DOHH2 (cell line): ENCODE measurements at regions not wholly inside any gene's neighbourhood (a gene's known extent, or its start where the extent isn't known, plus 50 kb on each side); places are given as distances from the start of the nearest gene placed in this dataset.

Experiments
- H3F3A ChIP-seq: fragments of 200-600 bp; sonication (generic), shearing (Covaris generic); 2 replicates; pipeline ENCODE4 v1.6.0; 2016; ENCODE audit warnings: antibody characterized with exemption, mild to moderate bottlenecking; ENCODE audit not compliant: control insufficient read depth, insufficient read depth
- H3K27ac ChIP-seq: fragments of 200-600 bp; sonication (generic); 2 replicates; pipeline ENCODE4 v1.5.1; 2014; ENCODE audit warnings: low read depth, mild to moderate bottlenecking, low read length, moderate library complexity
- H3K27me3 ChIP-seq: fragments of 200-600 bp; sonication (generic); 2 replicates; pipeline ENCODE4 v1.6.1; 2014; ENCODE audit warnings: mild to moderate bottlenecking, low read length, mixed read lengths; ENCODE audit not compliant: control insufficient read depth
- H3K36me3 ChIP-seq: fragments of 200-600 bp; sonication (generic); 2 replicates; pipeline ENCODE4 v1.6.1; 2014; ENCODE audit warnings: mild to moderate bottlenecking, low read length, moderate library complexity, mixed read lengths; ENCODE audit not compliant: control insufficient read depth
- H3K4me1 ChIP-seq: fragments of 200-600 bp; sonication (generic); 2 replicates; pipeline ENCODE4 v1.6.1; 2014; ENCODE audit warnings: mild to moderate bottlenecking, low read length, mixed read lengths; ENCODE audit not compliant: control insufficient read depth
- H3K4me2 ChIP-seq: fragments of 200-600 bp; sonication (generic); 2 replicates; pipeline ENCODE4 v1.6.0; 2014; ENCODE audit warnings: mild to moderate bottlenecking, low read length, moderate library complexity
- H3K4me3 ChIP-seq: fragments of 200-600 bp; sonication (generic); 2 replicates; pipeline ENCODE4 v1.5.1; 2014; ENCODE audit warnings: mild to moderate bottlenecking, low read length, mixed read lengths
- H3K79me2 ChIP-seq: fragments of 200-600 bp; sonication (generic); 2 replicates; pipeline ENCODE4 v1.6.1; 2014; ENCODE audit warnings: mild to moderate bottlenecking, low read length, mixed read lengths; ENCODE audit not compliant: control insufficient read depth
- H3K9me2 ChIP-seq: fragments of 200-600 bp; sonication (generic); replicated peaks from 2 replicates; pipeline ENCODE4 v1.6.1; 2014; ENCODE audit warnings: mild to moderate bottlenecking, low read length, mixed read lengths; ENCODE audit not compliant: control insufficient read depth
- H3K9me3 ChIP-seq: fragments of 200-600 bp; sonication (generic); 2 replicates; pipeline ENCODE4 v1.6.1; 2014; ENCODE audit warnings: antibody characterized with exemption, low read length, mixed read lengths; ENCODE audit not compliant: control insufficient read depth, insufficient read depth
- H4K20me1 ChIP-seq: fragments of 200-600 bp; sonication (generic); 2 replicates; pipeline ENCODE4 v1.6.0; 2014; ENCODE audit warnings: low read depth, mild to moderate bottlenecking, antibody characterized with exemption, low read length, moderate library complexity; ENCODE audit not compliant: control insufficient read depth, insufficient read depth
- CTCF ChIP-seq: fragments of 200-600 bp; sonication (generic); IDR thresholded peaks from one replicate; pipeline ENCODE4 v1.5.1; 2014; ENCODE audit warnings: antibody characterized with exemption, mild to moderate bottlenecking, low read depth, low read length; ENCODE audit not compliant: poor library complexity, severe bottlenecking
- EZH2phosphoT487 ChIP-seq: fragments of 200-600 bp; sonication (generic); IDR thresholded peaks from 2 replicates; pipeline ENCODE4 v1.6.1; 2017; ENCODE audit warnings: borderline replicate concordance, mild to moderate bottlenecking, antibody characterized with exemption, low read length, moderate library complexity, mixed read lengths

- no peak overlapping the region for H3K4me2 ChIP-seq
Observed at GRCh38 chr3:189466004-189466403, 165.2 kb upstream of the TP63 start.

GRCh38 chr3:189467451-189467850 lies 163.7 kb upstream of the TP63 start:
- Histone ChIP-seq H3K27ac (no peak overlapping the region), H3F3A (no peaks in the 10 kb centered on the region), H3K79me2 (no peaks in the 10 kb centered on the region), H3K36me3 (no peaks in the 10 kb centered on the region), H3K4me2 (no peak overlapping the region), H4K20me1 (no peaks in the 10 kb centered on the region), H3K27me3 (no peaks in the 10 kb centered on the region), H3K9me3 (no peaks in the 10 kb centered on the region), H3K4me3 (no peak overlapping the region), H3K9me2 (no peaks in the 10 kb centered on the region), H3K4me1 (no peaks in the 10 kb centered on the region)
- TF ChIP-seq EZH2phosphoT487 (no peak), CTCF (no peak)

More at GRCh38 chr3:189466004-189466403, 165.2 kb upstream of the TP63 start:
- no peak overlapping the region for H3K27ac ChIP-seq
- no peaks in the 10 kb centered on the region for H3K27me3 ChIP-seq
- H3K4me1 ChIP-seq = no peaks in the 10 kb centered on the region
- no peak for TF ChIP-seq CTCF
- TF ChIP-seq EZH2phosphoT487 = no peak
- no peaks in the 10 kb centered on the region for H3F3A ChIP-seq
- no peaks in the 10 kb centered on the region for H3K79me2 ChIP-seq
- no peaks in the 10 kb centered on the region for H3K9me2 ChIP-seq
- no peak overlapping the region for H3K4me3 ChIP-seq
- no peaks in the 10 kb centered on the region for H3K9me3 ChIP-seq
- H4K20me1 ChIP-seq = no peaks in the 10 kb centered on the region
- no peaks in the 10 kb centered on the region for H3K36me3 ChIP-seq

- H3K27me3 ChIP-seq = no peaks in the 10 kb centered on the region
- no peaks in the 10 kb centered on the region for H3K4me1 ChIP-seq
- no peak overlapping the region for H3K4me3 ChIP-seq
- no peak overlapping the region for H3K4me2 ChIP-seq
- H3K9me3 ChIP-seq = no peaks in the 10 kb centered on the region
- H3K9me2 ChIP-seq = no peaks in the 10 kb centered on the region
- H3F3A ChIP-seq = no peaks in the 10 kb centered on the region
- no peaks in the 10 kb centered on the region for H3K79me2 ChIP-seq
- no peaks in the 10 kb centered on the region for H4K20me1 ChIP-seq
- TF ChIP-seq EZH2phosphoT487 = no peak
- no peak for TF ChIP-seq CTCF
- H3K27ac ChIP-seq = no peak overlapping the region
- H3K36me3 ChIP-seq = no peaks in the 10 kb centered on the region
Observed at GRCh38 chr3:189474944-189475343, 156.2 kb upstream of the TP63 start.

- Histone ChIP-seq H3K27ac (no peak overlapping the region), H3K4me1 (no peaks in the 10 kb centered on the region), H3K36me3 (no peaks in the 10 kb centered on the region), H3K79me2 (no peaks in the 10 kb centered on the region), H3K4me3 (no peak overlapping the region), H3K9me2 (no peaks in the 10 kb centered on the region), H3K4me2 (no peak overlapping the region), H4K20me1 (no peaks in the 10 kb centered on the region), H3K9me3 (no peaks in the 10 kb centered on the region), H3F3A (no peaks in the 10 kb centered on the region), H3K27me3 (no peaks in the 10 kb centered on the region)
- no peak for TF ChIP-seq EZH2phosphoT487
- TF ChIP-seq CTCF = no peak
Observed at GRCh38 chr3:189477614-189478013, 153.6 kb upstream of the TP63 start.
